Amniotic epithelial cell (primary cell): ENCODE measurements at regions not wholly inside any gene's neighbourhood (a gene's known extent, or its start where the extent isn't known, plus 50 kb on each side); places are given as distances from the start of the nearest gene placed in this dataset.
"Not testable (repeated sequence)": the region's sequence is repeated elsewhere in the genome, so short reads cannot be mapped to it uniquely, and the experiment has no call there.

Experiments used
- DNase-seq: peaks from one replicate; pipeline ENCODE4 v3.0.0-alpha.2; 2010; ENCODE audit warnings: low read depth

DNA sequence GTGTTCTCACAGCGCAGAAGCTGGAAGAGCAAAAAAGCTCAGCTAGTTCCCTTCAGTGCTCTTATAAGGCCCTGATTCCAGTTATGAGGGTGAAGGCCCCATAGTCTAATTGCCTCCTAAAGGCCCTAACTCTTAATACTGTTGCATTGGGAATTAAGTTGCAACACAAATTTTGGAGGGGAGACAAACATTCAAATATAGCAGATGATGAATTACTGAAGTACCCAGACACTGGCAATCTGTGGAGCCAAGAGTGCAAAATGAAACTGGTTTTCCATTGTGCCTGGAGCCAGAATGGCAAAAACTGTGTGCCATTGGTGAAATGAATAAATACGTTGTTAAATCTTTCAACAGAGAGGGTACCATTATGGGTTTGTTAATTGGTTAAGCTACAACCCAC is 356.0 kb downstream of the PPARGC1A start:
- DNase-seq: no peak

DNA sequence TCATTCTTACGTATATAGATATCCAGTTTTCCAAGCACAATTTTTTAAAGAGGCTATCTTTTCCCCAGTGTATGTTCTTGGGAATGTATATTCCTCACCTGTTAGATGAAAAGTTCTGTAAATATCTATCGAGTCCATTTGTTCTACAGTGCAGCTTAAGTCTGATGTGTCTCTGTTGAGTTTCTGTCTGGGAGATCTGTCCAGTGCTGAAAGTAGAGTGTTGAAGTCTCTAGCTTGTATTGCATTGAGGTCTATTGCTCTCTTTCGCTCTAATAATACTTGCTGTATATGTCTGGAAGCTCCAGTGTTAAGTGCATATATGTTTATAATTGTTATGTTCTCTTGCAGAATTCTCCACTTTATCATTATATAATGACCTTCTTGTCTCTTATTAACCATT is 373.1 kb downstream of the PPARGC1A start:
- DNase-seq: no peak

DNA sequence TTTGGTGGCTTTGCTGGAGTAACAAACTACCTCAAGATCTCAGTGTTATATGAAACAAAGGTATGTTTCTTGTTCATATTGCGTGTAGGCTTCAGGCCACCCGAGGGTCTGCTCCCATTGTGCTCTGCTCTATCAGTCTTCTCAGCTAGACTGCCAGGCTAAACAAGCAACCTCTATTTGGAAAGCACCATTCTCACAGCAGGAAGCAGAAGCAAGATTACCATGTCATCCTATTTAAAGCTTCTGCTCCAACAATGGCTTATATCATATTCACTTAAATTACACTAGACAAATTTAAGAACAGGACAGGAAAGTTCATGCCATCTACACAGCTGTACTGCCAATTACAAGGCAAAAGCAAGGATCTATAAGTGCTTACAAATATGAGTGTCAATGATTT is 385.8 kb downstream of the PPARGC1A start:
- no peak for DNase-seq

DNA sequence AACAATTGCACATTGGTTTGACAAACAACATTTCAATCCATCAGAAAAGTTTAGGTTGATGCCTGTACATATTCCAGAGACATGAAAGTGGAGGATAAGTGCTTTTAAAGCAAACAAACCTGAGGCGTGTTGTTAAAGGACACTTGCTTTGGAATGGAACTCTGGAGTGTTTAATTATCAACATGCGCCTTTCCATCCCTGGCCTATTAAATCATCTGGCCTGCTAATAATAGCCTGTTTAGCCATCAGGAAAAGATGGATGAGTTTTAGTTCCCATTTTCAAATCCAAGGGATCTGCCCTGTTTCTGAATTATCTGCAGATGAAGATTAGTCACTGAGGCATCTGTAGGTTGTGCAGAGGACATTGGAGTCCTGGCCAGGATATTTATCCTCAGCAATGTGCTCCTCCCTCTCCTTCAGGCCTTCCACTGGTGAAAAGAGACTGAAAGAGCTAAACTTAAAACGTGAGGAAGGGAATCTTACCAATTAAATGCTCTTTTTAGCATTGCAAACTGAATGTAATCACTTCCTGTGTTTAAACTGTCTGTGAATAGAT is 388.9 kb downstream of the PPARGC1A start:
- no peak for DNase-seq

DNA sequence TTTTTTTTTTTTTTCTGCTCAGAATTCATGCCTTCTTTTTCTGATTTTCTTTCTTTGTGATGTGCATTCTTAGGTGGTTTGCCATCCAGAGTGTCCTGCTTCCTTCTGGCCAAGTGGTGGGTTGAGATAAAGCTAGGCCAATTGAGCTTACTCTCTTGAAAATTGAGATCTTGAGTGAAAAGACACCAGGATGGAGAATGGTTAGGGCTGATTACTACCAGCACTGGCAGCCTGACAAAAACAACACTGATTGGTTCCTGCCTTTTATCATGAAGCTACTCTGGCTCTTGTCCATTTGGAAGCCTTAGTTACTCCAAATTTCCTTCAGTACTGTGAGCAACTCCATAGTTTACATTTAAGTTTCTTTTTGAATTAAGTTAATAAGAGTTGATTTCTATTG is 404.0 kb downstream of the PPARGC1A start:
- DNase-seq: no peak

DNA sequence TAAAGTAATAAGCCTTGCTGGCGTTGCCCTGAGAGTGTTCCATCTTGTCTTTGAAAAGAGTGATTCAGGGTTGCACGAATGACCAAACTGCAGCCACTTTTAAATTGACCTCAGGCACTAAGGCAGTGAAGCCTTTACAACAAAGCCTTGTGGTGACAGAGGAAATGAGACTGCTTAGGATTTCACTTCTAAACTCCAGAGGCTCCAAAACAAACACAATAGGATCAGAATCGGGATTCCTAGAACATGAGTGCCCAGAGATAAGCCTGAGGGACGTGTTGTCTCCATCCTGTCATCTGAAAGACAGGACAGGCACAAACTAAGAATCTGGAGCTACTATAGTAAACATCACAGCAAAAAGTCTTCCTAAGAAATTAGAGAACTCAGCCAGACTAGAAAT is 405.2 kb downstream of the PPARGC1A start:
- DNase-seq: no peak

DNA sequence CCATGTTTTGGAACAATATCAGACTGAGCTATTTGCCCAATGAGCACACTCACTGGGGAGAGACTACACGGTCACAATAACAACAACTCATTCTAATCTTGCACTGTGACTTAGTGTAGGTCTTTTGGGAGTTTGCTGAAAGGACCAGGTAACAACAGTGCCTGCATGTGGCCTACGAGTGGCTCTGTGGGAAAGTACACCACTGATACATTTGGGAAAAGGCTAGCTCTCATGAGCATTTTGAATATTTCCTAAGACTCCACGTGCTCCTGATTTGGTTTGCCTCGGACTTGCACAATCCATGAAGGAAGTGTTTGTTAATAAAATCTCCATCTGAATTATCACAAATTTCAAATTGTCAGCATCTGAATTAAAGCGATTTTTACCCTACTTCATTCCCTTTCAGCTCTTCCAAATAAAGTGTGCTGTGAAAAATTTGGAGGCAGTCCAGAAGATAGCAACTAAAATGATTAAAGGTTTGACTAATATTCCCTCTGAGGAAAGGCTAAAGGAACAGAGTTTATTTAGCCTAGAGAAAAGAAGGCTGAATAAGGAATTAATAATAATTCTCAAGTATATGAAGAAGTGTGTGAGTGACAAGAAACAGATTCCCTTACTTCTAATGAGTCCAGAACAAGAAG is 406.4 kb downstream of the PPARGC1A start:
- no peak for DNase-seq

DNA sequence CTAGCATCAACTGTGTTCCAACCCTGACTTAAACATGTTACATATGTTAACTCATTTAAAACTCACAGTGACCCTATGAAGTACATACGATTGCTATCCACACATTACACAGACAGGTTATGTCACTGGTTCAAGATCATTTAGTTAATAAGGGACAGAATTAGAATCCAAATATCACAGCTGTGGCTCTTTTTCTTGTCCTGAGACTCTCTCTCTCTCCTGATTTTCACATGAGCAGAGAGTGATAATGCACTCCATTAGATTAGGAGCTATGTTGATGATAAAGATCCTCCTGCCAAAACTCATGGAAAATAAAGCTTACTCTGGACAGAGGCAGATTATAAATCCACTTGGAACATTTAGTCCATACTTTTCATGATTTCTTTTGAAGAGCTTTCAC is 408.3 kb downstream of the PPARGC1A start:
- no peak for DNase-seq

DNA sequence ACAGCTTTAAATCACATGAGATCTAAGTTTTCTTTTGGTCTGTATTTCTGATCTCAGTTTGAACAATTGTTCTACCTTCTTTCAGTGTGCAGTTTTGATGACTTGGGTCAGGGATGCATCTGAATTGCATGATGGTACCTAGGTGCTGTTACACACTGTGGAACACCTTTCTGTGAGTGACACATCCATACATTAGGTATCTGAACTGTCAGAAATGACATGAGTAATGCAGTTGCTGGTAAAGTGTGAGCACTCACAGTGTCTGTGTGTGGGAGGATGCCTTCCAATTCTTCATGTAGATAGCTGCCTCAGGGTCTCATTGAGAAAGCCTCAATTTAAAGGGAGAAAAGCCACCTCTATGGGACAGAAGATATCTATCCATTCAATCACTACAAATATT is 411.9 kb downstream of the PPARGC1A start:
- no peak for DNase-seq

DNA sequence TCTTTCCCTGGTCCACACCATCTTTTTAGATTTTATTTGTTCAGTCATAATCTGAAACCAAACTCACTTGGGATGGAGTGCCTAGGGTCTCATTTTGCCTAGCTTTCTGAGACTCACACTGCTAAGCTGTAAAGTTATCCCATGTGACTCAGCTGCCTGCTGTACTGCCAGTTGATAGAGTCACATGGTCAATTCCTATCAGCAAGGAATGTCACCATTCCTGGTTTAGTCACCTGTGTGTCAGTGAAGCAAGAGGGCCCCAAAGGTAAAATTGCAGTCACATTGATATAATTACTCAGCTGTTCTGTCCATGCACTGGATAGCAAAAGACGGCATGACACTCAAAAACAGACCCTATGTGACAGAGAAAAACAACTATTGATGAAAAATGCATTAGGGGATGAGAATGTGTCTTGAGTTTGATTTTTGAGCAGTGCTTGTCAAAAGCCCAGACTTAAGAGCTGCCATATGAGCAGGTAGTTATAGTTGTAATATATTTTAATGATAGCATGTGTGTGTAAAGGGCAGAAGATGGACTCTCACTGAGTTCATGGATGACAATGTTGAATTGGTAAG is 413.2 kb downstream of the PPARGC1A start:
- DNase-seq: no peak

DNA sequence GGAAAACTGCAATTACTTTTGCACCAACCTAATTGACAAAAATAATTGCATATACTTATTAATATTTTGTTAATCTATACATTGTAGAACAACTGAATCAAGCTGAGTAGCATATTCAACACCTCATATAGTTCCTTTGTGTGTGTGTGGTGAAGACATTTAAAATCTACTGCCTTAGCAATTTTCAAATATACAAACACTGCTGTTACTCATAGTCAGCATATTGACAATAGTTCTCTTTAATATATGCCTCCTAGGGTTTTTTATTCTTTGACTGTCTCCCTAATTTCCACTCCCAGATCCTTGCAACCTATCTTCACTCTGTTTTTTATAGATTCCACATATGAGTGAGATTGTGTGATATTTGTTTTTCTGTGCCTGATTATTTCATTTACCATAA is 426.8 kb downstream of the PPARGC1A start:
- DNase-seq: no peak

DNA sequence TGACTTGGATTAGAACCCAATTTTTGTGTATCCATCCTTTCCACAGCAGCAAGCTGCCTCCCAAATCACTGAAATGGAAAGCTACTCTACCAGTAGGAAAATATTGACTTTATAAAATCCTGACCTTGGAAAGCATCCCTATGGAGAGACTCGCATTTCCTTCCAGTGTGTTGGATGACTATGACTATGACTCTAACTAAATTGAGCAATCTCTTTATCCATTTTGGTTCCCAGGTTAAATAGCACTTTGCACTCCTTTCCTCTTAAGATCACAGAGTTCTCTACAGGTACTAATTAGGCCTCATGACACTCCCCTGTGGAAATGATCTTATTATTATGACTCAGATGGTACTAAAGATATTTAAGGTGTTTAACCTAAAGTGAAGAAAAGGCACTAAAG is 431.8 kb downstream of the PPARGC1A start:
- no peak for DNase-seq

DNA sequence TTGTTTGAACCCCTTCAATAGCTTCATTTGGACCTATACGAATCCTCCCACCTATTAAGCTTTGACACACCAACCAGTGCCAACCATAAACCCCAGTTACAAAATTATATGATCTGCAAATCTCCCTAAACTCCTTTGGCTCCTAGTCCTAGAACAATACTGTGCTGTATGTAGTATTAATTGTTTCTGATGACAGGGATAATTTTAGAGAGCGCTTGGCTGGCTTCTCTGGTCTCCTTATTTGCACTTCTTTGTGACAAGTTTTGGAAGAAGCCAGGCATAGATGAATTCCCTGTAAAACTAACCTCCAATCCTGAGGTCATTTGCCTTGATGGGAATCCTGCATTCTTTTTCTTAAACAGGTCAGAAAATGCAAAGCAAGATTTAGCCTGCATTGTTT is 433.0 kb downstream of the PPARGC1A start:
- no peak for DNase-seq

DNA sequence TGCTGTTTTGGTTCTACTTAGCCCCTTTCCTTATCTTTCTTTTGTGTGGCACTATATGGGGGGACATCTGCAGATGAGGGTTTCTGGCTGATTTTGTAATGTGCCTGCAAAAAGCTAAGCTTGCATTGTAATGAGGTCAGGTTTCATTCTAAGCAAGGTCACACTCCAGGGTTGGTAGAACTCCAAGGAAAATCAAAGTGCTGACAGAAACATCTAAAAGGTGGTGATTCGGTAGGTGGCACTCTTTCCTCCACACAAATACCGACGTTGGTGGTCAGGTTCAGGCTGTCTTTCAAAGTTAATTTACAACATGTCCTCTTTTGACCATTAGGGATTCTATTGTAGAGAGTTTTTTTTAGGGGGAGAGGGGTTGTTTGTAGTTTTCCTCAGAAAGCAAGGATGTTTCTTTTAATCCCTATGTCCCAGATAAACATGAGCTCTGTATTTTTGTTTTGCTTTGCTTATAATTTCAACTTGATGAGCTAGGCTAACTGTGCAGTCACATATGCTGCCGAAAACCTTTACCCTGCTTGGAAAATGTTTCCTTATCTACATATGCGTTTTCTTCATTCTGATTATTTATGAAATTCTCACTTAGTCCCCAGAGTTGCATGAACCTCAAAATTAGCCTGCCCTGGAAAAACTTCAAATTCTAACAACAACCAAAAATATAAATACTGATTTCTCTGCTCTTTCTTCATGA is 434.2 kb downstream of the PPARGC1A start:
- DNase-seq: no peak

DNA sequence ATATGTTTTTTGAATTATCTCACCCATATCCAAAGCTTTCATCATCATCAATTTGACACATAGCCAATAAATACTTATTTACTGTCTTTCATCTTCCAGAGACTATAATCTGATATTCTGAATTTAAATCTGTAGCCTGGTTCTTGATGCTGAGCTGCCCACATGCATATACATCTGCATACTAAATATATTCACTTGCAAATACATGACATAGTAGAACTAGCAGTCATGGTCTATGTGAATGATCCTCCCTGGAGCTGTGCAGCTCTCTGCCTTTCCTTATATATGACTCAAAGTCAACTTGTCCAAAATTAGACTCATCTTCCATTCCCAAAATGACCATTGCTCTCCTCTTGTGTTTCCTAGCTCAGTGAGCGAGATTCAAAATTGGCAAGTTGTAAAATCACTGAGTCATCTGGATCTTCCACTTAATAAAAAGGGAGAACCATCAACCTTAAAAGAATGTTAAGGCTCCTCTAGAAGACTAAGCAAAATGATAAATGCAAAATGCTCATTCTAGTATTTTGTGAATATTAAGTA is 448.2 kb downstream of the PPARGC1A start:
- no peak for DNase-seq

DNA sequence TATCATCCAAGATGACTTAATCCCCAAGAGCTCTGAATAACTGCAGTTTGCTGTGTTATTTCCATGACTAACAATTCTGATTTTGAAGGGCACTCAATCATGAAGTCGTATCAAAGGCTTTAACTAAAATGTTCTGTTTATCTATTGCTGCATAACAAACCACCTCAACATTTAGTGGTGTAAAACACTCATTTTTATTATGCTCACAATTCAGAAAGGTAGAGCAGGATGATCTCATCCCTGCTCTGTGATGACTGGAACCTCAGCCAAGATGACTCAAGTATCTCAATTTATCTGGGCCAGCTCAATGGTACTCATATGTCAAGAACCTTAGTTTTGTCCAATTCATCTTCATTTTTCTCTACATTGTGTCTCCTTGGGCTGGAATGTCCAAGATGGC is 451.1 kb downstream of the PPARGC1A start:
- no peak for DNase-seq

DNA sequence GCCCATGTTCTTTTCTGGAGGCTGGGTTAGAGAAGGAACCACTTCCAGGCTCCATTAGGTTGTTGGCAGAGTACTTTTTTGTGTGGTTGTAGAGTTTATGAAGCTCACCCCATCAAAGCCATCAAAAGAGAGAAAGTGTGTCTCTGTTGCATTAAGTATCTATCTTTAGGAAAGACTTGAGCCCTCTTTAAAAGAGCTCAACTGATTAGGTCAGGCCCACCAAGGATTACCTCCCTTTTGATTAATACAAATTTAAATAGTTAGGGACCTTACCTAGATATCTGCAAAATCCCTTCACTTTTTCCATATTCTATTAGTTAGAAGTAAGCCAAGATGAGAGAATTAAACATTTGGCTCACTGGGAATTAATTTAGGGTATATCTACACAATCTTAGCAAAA is 460.4 kb downstream of the PPARGC1A start:
- no peak for DNase-seq

DNA sequence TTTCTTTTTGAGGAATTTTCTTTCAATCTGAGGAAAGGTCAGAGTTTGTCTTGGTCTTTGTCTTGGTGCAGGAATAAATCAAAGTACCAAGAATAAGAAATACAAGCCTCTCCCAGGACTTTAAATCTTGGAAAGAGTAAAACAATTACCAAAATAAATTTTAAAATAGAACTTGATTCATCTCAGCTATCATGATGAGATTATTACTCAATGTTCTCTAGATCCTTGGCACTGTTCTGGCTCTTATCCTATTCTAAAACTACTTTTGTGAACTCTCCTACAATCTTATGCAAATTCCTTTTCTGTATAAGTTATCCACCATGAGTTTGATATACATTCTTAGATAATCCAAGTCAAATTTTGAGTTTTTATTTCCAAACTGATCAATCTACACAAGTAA is 464.3 kb downstream of the PPARGC1A start:
- no peak for DNase-seq

DNA sequence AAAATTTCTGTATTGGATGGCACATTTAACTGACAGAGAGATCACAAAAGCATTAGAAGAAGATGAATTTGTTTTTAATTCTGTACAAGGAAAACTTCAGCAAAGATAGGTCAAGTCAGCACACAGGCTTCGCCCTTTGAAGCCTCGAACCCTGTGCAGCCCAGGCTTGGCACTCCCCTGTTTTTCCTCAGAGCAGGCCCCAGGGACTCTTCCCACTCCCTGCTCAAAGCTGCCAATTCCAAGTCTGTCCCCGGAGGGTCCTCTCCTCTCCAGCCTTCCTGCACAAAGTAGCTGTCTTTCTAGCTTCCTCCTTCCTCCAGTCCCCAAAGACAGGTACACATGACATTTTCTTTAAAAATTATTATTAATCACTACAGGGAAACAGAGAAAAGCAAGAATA is 466.3 kb downstream of the PPARGC1A start:
- no peak for DNase-seq

DNA sequence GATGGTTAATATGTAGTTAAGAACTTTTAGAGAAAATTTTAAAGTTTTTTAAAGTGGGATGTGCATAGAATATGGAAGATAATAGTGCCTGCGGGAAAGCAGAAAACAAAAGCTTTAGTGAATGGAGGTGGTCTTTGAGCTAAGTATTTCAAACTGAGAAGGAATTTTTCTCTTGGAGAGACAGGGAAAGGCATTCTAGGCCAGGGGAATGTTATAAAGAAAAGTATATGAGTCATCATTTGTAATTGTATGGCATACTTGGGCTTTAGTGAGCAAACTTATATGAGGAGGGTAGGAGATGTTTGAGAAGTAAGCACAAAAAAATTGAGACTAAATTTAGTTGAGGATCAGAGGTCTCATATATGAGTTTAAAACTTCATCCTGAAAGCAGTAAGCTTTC is 467.0 kb downstream of the PPARGC1A start:
- DNase-seq: no peak

DNA sequence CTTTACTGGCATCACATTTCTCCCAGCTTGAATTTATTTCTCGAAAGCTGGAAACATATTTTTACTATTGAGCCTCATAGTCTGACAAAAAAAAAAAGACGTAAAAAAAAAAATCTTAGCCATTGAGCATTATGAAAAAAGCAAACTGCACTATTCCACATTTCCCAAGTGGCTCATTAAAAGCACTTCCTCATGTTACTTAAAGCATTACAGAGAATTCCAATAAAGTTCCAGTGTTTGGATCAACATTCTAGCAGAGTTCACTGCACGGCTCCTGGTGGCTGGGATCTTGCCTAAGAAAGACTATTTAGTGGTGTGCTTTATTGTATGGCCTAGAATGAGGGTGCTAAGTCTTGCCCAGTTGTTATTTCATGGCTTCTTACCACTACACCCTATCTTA is 476.2 kb downstream of the PPARGC1A start:
- DNase-seq: no peak

DNA sequence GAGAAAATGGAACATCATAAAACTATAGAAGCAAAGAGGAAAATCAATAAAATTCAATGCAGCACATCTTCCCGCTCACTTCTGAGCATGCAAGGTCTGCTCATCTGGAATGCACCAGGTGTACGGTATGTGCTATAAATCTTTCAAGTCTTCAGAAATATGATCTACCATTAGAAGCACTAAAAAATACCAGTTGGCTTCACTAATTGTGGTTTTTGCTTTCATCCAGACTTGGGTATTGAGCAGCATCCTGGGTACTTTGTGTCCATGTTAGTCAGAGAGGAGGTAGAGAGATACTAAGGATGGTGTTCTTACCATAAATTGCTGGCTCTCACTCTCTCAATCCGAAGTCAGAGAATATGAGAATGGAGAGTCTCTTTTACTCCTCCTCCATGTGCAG is 477.1 kb downstream of the PPARGC1A start:
- DNase-seq: no peak

DNA sequence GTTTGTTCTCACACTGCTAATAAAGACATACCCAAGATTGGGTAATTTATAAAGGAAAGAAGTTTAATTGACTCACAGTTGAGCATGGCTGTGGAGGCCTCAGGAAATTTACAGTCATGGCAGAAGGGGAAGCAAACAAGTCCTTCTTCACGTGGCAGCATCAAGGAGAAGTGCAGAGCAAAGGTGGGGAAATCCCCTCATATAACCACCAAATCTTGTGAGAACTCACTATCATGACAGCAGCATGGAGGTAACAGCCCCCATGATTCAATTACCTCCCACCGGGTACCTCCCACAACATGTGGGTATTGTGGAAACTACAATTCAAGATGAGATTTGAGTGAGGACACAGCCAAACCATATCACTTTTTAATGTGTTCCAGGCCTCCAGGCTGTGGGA is 480.9 kb downstream of the PPARGC1A start:
- DNase-seq: not testable (repeated sequence)
